ENCODE measurements at regions not wholly inside any gene's neighbourhood (a gene's known extent, or its start where the extent isn't known, plus 50 kb on each side); places are given as distances from the start of the nearest gene placed in this dataset.
"Not testable (repeated sequence)": the region's sequence is repeated elsewhere in the genome, so short reads cannot be mapped to it uniquely, and the experiment has no call there.

DNA sequence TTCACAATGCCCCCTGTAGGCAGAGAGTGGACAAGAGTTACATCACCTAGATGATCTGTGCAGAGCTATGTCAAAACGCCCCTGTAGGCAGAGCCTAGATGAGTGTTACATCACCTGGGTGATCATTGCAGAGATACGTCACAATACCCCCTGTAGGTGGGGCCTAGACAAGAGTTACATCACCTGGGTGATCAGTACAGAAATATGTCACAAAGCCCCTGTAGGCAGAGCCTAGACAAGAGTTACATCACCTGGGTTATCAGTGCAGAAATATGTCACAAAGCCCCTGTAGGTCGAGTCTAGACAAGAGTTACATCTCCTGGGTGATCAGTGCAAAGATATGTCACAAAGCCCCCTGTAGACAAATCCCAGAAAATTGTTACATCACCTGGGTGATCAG, 136.6 kb upstream of the FRG2B start:
- TF ChIP-seq CTCF, POLR2A, POLR2AphosphoS5, EP300 (IDR thresholded peaks at IDR 0.05): not testable (repeated sequence)
